ENCODE measurements at regions not wholly inside any gene's neighbourhood (a gene's known extent, or its start where the extent isn't known, plus 50 kb on each side); places are given as distances from the start of the nearest gene placed in this dataset.

- no peak for DNase-seq (ENCODE audit: low spot score)
- TF ChIP-seq CTCF (IDR thresholded peaks at IDR 0.05): no peak
- ATAC-seq (ENCODE audit: low FRiP score): no peak
Measured at GRCh38 chr4:11860996-11861395, 432.3 kb upstream of the HS3ST1 start.

- ATAC-seq (ENCODE audit: low FRiP score) (no peak), DNase-seq (ENCODE audit: low spot score) (no peak)
- no peak for TF ChIP-seq CTCF (IDR thresholded peaks at IDR 0.05)
Measured at GRCh38 chr4:11857881-11858280, 429.2 kb upstream of the HS3ST1 start.

GRCh38 chr4:11847167-11847566 lies 418.5 kb upstream of the HS3ST1 start:
- no peak for DNase-seq (ENCODE audit: low spot score)
- peak; percentile 75 for ATAC-seq (ENCODE audit: low FRiP score)
- no peak for TF ChIP-seq CTCF (IDR thresholded peaks at IDR 0.05)

- DNase-seq (ENCODE audit: low spot score) (no peak), ATAC-seq (ENCODE audit: low FRiP score) (no peak)
- TF ChIP-seq CTCF (IDR thresholded peaks at IDR 0.05): no peak
Measured at GRCh38 chr4:11843927-11844326, 415.2 kb upstream of the HS3ST1 start.

GRCh38 chr4:11843340-11843739 lies 414.6 kb upstream of the HS3ST1 start:
- TF ChIP-seq CTCF (IDR thresholded peaks at IDR 0.05): no peak

GRCh38 chr4:11842620-11843263 lies 414.0 kb upstream of the HS3ST1 start:
- ATAC-seq (ENCODE audit: low FRiP score): no peak
- TF ChIP-seq CTCF (IDR thresholded peaks at IDR 0.05): no peak
- DNase-seq (ENCODE audit: low spot score): no peak

More at GRCh38 chr4:11843340-11843739, 414.6 kb upstream of the HS3ST1 start:
- ATAC-seq (ENCODE audit: low FRiP score) (no peak), DNase-seq (ENCODE audit: low spot score) (no peak)

GRCh38 chr4:11839889-11840288 lies 411.2 kb upstream of the HS3ST1 start:
- TF ChIP-seq CTCF (IDR thresholded peaks at IDR 0.05): no peak
- ATAC-seq (ENCODE audit: low FRiP score): peak; percentile 62
- DNase-seq (ENCODE audit: low spot score): no peak
